NCI-H2196 (cell line): ENCODE measurements at regions not wholly inside any gene's neighbourhood (a gene's known extent, or its start where the extent isn't known, plus 50 kb on each side); places are given as distances from the start of the nearest gene placed in this dataset.
A peak's percentile ranks its signal among the peaks of the same experiment; 100 is the strongest.

Source experiments
- DNase-seq: peaks from one replicate; lab custom pipeline; 2025; ENCODE audit not compliant: unreplicated experiment; lab: John Stamatoyannopoulos, UW

GRCh38 chr15:35596285-35596684, 50.3 kb upstream of the DPH6 start:
- DNase-seq, result no peak

GRCh38 chr15:35602836-35603235, 56.9 kb upstream of the DPH6 start:
- no peak for DNase-seq

GRCh38 chr15:35603301-35603700, 57.3 kb upstream of the DPH6 start:
- no peak for DNase-seq

GRCh38 chr15:35603856-35604255, 57.9 kb upstream of the DPH6 start:
- no peak for DNase-seq

- no peak for DNase-seq
Measured at GRCh38 chr15:35605764-35606449, 59.9 kb upstream of the DPH6 start.

GRCh38 chr15:35606450-35606779, 60.5 kb upstream of the DPH6 start:
- no peak for DNase-seq

GRCh38 chr15:35616498-35617271, 70.7 kb upstream of the DPH6 start:
- no peak for DNase-seq

- DNase-seq, result no peak
Measured at GRCh38 chr15:35618260-35619188, 72.6 kb upstream of the DPH6 start.

GRCh38 chr15:35622641-35623340, 76.8 kb upstream of the DPH6 start:
- DNase-seq, result no peak

GRCh38 chr15:35624881-35625280, 78.9 kb upstream of the DPH6 start:
- no peak for DNase-seq

GRCh38 chr15:35626571-35627318, 80.8 kb upstream of the DPH6 start:
- no peak for DNase-seq

GRCh38 chr15:35627696-35628095, 81.7 kb upstream of the DPH6 start:
- no peak for DNase-seq

GRCh38 chr15:35629766-35630165, 83.8 kb upstream of the DPH6 start:
- DNase-seq, result no peak

GRCh38 chr15:35630532-35630931, 84.6 kb upstream of the DPH6 start:
- DNase-seq, result peak; percentile 9

GRCh38 chr15:35630985-35631384, 85.0 kb upstream of the DPH6 start:
- peak; percentile 11 for DNase-seq

- DNase-seq, result no peak
Measured at GRCh38 chr15:35633677-35634076, 87.7 kb upstream of the DPH6 start.

- DNase-seq, result no peak
Measured at GRCh38 chr15:35646790-35647189, 100.8 kb upstream of the DPH6 start.

- no peak for DNase-seq
Measured at GRCh38 chr15:35647303-35647702, 101.3 kb upstream of the DPH6 start.

- DNase-seq, result no peak
Measured at GRCh38 chr15:35648941-35649340, 103.0 kb upstream of the DPH6 start.

GRCh38 chr15:35649575-35649974, 103.6 kb upstream of the DPH6 start:
- DNase-seq, result no peak
